Suppressor macrophage treated with lipopolysaccharide for 4 hours (primary cell): ENCODE measurements at regions not wholly inside any gene's neighbourhood (a gene's known extent, or its start where the extent isn't known, plus 50 kb on each side); places are given as distances from the start of the nearest gene placed in this dataset.
"Not testable (repeated sequence)": the region's sequence is repeated elsewhere in the genome, so short reads cannot be mapped to it uniquely, and the experiment has no call there.

Source experiments
- DNase-seq: peaks from one replicate; pipeline ENCODE4 v3.0.0-alpha.2; 2020

DNA sequence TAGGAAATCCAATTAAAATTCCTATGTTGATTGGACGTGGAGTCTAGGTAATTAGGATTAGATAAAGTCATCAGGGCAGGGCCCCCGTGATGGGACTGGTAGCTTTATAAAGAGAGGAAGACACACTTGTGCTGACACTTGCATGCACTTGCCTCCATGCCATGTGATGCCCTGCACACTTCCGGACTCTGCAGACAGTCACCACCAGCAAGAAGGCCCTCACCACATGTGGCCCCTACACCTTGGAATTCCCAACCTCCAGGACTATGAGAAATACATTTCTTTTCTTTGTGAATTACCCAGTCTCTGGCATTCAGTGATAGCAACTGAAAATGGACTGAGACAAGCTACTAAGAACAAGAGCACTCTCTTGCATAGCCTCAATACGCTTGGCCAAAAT lies 90.6 kb downstream of the CRYGS start:
- no peak for DNase-seq

DNA sequence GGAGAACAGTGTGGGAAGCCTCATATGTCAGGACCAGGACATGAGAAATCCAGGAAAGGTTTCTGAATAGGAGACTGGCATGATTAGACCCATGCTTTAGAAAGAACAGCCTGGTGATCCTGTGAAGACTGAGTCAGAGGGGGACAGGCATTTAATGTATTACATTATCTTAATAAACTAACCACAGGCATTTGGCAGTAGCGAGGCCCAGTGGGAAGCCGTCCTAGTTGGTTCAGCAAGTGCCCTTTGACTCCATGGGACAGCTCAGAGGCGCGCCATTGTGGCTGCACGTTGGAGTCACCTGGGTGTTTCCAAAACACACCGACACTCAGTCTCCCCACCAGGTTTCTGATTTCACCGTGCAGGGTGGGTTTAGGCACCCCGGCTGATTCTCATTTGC lies 90.5 kb upstream of the DGKG start:
- no peak for DNase-seq

DNA sequence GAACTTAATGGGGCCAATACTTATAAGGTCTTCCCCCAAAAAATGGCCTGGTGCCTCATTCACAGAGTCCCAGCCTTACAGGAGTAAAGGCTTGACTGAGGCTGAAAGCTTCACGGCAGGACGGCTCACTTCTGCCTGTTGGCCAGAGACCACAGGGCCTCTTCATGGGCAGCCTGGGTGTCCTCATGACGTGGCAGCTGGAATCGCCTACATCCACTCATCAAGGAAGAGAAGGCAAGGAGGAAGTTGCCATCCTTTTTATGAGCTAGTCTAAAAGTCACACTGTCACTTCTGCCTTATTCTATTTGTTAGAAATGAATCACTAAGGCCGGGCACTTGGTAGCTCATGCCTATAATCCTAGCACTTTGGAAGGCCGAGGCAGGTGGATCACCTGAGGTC lies 89.3 kb upstream of the DGKG start:
- DNase-seq = peak; percentile 82

DNA sequence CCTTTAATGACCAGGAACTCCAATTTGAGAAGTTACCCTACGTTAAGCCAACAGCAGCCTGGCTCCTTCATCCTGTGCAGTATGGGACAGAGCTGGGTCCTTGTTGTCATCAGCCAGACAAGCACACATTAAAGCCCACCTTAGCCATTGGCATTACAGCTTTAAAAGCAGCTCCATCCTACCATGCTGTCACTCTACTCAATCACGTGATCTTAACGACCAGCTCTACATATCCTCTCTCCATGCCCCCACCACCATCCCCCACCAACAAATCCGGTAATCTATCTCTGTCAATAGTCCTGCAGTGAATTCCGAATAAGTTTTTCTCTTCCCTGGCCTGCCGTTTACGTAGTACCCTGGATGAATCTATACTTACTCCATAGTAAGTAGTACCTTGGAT lies 82.9 kb upstream of the DGKG start:
- DNase-seq = no peak

DNA sequence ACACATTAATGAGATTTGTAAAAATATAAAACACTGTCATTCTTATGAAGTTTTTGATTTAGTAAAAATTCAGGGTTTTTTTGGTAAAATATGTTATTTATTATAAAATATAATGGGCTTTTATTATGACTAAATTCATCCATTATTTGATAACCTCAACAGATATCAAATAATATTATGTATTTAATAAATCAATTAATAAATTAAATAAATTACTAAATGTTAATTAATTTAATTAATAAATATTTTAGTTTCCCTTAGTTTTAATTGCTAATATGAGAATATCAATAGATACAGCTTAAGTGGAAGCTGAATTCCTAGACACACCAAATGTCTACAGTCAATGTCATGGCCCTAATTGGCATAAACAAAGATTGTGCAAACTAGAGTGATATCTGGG lies 82.3 kb upstream of the DGKG start:
- DNase-seq = no peak

DNA sequence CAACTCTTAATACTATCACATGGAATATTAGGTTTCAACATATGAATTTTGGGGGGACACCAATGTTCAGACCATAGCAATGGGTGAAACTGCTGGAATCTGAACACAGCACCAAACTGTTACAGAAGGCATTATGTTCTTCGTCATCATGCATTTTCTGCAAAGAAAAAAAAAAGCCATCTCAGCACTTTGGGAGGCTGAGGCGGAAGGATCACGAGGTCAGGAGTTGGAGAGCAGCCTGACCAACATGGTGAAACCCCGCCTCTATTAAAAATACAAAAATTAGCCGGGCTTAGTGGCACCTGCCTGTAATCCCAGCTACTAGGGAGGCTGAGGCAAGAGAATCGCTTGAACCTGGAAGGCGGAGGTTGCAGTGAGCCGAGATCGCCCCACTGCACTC lies 80.9 kb upstream of the DGKG start:
- DNase-seq = not testable (repeated sequence)

DNA sequence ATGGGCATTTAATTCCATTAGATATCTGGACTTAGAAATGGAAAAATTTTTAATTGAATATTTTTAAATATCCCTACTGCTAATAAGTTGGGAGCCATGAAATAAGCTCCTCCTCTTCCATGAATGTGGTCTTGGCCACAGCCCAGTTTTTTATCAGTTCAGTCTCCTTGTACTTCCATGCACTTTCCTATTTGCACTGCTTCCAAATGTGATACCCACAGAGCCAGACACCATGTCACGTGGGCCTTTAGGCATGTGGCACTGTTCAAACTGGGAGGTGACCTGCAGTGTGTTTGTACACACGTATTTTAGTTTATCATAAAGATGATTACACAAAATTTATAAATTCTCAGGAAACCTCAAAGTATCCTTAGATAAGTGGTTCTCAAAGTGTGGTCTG lies 80.1 kb upstream of the DGKG start:
- DNase-seq = no peak

DNA sequence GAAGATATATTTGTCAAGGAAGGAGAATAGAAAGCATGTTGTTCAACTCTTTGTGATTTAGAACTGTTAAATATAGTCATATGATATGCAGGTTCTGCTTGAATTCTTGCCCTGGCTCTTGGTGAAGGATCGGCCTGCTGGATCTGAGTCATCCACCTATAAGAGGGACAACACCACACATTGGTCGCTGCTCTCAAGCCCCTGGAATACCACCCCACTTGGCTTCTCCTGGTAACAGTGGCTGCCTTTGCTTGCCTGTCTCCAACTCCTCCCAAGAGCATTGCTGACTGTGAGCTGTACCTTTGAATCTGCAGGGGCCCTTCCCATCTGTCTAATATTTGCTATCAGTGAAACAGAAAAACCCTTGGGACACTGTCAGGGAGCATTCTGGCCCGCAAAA lies 78.9 kb upstream of the DGKG start:
- DNase-seq = no peak

DNA sequence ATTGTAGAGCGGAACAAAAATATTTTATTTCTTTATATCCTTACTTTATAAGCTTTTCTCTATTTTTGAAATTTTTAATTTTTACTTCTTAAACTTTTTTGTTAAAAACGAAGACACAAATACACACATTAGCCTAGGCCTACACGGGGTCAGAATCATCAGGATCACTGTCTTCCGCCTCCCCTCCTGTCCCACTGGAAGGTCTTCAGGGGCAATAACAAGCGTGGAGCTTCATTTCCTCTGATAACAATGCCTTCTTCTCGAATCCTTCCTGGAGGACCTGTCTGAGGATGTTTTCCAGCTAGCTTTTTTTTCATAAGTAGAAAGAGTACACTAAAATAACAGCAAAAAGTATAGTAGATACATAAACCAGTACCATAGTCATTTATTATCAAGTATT lies 77.7 kb upstream of the DGKG start:
- no peak for DNase-seq

DNA sequence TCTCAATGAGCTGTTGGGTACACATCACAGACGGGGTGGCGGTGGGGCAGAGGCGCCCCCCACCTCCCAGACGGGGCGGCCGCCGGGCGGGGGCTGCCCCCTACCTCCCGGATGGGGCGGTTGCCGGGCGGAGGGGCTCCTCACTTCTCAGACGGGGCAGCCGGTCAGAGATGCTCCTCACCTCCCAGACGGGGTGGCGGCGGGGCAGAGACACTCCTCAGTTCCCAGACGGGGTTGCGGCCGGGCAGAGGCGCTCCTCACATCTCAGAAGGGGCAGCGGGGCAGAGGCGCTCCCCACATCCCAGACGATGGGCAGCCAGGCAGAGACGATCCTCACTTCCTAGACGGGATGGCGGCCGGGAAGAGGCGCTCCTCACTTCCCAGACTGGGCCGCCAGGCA lies 73.3 kb upstream of the DGKG start:
- not testable (repeated sequence) for DNase-seq

DNA sequence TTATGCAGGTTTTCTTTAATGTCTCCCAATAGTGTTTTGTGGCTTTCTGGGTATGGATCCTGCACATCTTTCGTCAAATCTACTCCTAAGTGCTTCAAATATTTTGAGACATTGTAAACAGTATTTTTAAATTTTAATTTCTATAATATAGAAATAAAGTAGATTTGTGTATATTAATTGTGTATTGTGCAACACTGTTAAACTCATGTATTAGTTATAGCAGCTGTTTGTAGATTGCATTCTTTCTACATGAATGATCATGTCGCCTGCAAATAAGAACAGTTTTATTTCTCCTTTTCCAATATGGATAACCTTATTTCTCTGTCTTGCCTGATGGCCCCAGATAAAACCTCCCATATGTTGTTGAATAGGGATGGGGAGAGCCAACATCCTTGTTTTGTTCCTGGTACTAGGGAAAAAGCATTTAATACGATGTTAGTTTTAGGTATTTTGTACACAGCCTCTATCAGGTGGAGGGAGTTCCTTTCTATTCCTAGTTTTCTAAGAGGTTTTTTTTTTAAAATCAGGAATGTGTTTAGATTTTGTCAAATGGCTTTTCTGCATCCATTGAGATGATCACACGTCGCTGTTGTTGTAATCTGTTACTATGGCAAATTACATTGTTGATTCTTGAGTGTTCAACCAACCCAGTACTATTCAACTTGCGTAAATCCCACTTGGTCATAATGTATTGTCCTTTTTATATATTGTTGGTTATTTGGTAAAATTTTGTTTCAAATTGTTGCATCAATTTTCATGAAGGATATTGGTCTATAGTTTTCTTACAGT lies 71.1 kb upstream of the DGKG start:
- no peak for DNase-seq

DNA sequence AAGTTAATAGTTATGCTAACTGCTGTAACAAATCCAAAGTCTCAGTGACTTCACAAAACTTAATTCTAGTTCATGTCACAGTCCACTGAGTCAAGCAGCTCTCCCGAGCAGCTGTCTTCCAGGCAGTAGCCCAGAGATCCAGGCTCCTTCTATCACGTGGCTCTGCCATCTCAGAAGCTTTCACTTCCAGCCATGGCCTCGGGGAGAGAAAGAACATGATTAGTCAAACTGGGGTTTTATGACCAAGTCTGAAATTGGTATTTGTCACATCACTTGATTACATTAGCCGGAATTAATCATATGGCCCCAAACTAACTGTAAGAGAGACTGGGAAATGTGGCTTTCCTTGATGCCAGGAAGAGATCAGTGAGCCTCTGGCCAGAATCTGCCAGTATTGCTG lies 70.2 kb upstream of the DGKG start:
- DNase-seq = peak; percentile 13

DNA sequence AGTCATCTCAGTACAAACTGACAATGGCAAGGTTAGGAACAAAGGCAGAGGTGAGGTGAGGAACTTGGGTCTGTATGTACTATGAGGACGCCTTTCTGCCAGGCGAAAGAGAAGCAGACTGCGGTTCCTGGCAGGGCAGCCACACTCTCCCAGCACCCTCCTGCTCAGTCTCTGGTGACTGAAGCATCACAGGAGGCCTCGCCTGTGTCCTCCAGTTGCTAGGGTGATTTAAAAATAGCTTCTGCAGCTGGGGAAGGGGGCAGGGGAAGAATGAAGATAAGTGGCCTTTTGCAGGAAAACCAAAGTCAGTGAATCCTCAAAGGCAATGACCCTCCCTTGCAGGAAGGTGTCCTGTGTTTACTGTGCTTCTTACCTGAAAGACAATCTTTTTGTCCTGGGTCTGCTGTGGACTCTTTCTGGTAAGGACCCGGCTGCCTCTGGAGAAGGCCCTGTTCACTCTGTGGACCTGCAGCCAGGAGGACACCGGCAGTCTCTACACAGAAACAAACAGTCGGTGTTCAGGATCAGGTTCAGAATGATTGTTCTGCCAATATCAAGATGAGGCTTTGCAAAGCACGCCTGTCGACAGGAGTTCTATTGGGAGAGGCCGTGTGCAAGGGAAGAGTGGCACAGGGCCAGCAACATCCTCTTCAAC lies 65.7 kb upstream of the DGKG start:
- no peak for DNase-seq

DNA sequence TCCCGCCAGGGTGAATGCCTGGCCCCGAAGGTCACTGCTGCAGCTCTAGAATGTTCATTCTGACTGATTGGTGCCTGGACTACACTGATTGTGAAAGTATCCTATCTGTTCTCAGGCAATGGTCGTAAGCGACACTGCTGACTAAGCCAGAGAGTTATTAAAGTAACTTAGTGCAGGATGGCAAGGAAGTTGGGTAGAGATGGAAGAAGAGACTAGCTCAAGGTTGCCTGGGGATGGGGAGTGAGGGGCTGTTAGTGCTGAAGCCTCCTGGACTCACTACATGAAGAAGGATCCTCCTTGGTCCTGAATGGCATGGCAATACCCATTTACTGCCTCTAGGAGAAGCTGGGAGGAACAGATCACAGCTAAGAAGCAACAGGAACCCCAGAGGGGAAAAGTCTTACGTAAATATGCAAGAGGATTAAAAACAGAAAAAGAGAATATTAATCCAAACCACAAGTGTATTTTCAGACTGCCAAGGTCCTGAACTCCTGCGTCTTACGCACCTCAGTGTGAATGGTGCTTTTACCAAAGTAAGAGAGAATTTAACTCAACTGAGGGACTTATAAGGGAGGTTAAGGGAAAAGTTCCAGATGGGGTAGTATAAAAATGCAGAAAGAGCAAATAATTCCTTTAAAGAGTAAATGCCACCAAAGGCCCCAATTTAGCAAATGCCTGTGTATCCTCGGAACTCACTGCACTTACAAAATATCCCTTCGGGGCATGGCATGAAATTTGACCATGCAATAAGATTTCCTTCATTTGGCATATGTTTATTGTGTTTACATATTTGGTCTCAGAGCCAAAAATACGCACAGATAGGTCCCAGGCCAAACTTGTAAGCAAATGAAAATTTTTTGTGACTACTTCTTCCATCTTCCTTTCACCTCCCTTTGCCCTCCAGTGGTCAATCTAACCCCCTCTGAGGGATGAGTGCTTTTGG lies 64.0 kb upstream of the DGKG start:
- peak; percentile 17 for DNase-seq

DNA sequence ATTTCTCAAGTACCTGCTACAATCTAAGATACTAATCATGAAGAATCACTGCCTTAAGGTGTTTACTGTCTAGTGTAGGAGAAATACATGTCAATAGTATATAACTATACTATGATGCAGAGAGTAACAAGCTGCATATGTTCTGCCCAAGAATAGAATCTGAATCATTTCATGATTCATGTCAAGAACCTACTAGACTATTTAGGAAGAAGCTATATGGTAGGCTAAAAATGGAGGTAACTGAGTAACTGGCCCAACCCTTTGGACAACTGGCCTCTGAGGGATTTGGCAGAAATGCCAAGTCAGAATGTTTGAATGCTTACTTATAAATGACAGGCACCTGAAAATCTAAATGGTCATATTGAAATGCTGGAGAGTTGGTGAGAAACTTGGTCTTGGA lies 59.9 kb upstream of the DGKG start:
- no peak for DNase-seq

DNA sequence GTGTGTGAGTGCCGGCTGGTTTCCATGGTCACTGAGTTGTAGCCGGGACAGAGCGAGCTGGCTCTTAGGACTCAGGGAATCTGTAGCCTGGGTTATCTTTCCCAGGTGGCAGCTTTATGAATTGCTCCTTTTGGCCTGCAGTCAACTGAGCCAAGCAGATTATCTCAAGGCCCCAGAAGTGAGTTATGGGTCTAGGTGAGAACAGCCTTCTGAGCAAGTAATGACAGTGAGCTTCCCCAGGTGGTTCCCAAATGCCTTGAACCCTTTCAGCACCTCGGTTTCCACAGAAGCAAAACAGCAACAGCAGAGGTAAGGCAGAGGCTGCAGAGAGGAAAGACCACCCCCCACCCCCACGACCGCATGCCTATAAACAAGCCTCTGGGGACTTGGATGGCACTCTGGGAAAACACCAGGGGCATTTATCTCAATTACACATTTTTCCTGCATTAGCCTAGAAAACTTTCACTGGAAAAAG lies 56.7 kb upstream of the DGKG start:
- no peak for DNase-seq

DNA sequence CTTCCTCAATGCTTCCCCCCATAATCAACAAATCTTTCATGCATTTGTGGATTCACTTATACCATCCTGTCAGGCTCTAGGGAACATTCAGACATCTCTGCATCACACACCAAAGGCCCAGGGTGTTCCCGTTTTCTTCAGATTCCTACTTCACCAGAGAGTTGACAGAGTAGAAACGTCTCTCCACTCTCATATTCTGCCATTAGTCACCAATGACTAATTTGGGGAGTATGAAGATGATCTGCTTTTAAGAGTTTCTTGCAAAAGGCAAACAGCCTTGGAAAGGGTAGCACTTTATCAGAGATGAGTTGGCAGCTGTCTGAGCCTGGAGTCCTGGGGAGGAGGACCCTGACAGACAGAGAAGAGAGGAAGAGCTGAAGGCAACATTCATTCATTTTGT lies 55.8 kb upstream of the DGKG start:
- DNase-seq = peak; percentile 50

DNA sequence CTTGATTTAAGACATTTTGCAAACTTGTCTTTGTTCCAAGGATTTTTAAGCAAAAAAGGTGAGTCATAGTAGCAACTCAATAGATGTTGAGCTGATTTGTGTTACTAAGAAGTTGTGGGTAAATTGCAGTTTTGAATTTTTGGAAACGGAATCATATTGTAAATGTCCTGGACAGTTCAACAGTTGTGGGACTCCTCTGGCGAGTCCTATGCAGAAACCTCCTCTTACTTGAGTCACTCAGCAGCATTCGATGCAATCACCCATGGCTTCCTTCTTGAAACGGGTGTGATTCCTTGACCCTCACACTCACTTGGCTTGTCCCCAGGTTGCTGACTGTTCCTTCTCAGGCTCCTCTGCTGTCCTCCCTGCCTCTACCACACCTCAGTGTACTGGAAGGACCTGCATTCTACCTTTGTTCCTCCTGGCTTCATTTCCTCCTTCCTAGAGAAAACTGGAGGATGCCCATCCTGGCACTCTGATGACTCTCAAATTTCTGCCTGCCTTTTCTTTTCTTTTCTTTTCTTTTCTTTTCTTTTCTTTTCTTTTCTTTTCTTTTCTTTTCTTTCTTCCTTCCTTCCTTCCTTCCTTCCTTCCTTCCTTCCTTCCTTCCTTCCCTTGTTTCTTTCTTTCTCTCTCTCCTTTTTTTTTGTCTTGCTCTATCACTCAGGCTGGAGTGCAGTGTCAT lies 52.8 kb upstream of the DGKG start:
- DNase-seq = peak; percentile 40

DNA sequence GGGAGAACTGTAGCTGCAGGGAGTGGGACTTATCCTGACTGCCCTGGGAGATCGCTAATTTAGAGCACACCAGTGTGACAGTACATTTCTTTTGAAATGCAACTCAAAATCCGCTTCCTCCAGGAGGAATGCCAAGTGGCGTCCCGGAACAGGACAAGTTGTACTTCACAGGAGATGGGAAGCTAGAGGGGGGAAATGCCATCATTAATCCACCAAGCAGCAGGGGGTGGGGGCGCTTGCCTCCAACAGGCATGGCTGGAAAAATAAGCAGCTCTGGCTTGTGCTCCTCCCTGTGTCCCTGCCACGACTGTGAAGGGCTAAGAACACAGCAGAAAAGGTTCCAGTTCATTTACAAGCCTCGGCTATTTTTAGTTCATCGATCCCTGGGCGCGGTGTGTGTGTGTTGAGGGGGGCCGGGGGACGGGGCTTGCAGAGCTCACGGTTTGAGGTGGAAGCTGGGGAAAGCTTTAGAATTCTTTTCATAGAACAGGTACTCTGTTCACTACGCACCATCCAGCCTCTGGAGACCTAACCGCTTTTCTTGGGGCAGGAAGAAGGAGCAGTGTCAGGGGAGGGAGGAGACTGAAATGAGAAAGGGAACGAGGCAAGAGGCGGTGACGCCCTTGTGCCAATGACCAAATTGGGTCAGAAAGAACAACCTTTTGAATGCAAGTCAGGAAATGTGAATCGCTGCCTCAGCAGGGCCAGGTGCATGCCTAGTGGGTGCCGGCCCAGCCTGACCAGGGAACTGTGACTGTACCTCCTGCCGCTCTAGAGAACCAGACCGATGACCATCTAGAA lies 51.8 kb upstream of the DGKG start:
- peak; percentile 47 for DNase-seq

DNA sequence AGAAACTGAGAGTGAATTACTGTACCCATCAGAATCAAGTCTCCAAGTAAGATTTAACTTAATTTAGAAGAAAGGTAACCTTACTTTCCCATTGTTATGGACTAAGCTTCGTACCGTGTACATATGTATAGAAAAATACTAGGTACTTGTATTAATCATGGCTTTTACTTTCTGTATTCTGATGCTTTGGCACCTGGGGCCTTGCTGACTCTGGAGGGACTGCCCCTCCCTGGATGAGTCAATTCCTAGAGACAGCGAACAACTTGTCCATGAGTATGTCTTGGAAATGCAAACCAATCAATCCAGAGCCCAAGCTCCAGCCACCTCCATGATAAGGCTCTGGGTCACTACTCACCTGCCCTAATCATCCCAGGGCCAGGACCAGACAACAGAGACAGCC lies 50.0 kb upstream of the DGKG start:
- no peak for DNase-seq
